Neural cell (in vitro differentiated cells): ENCODE measurements at regions not wholly inside any gene's neighbourhood (a gene's known extent, or its start where the extent isn't known, plus 50 kb on each side); places are given as distances from the start of the nearest gene placed in this dataset.

Experiments used
- H2AFZ ChIP-seq: fragments of 200-600, 300-800 bp; sonication (generic), shearing (Covaris generic); 2 replicates; pipeline ENCODE4 v1.6.0; 2014; ENCODE audit warnings: low read depth, mild to moderate bottlenecking, antibody characterized with exemption, low read length, moderate library complexity
- H3F3A ChIP-seq: fragments of 200-600 bp; shearing (Covaris generic); 2 replicates; pipeline ENCODE4 v1.6.1; 2016; ENCODE audit warnings: mild to moderate bottlenecking, moderate library complexity, mixed read lengths, antibody characterized with exemption, low read length; ENCODE audit not compliant: insufficient read depth, poor library complexity, severe bottlenecking
- H3K27ac ChIP-seq: fragments of 200-600, 300-800 bp; sonication (generic), shearing (Covaris generic); 2 replicates; pipeline ENCODE4 v1.5.1; 2014; ENCODE audit warnings: mild to moderate bottlenecking, low read length, moderate library complexity
- H3K27me3 ChIP-seq: fragments of 300-800, 200-600 bp; sonication (generic), shearing (Covaris generic); 2 replicates; pipeline ENCODE4 v1.6.0; 2014; ENCODE audit warnings: mild to moderate bottlenecking, low read depth, low read length, moderate library complexity; ENCODE audit not compliant: insufficient read depth
- H3K36me3 ChIP-seq: fragments of 300-800, 200-600 bp; sonication (generic), shearing (Covaris generic); 2 replicates; pipeline ENCODE4 v1.5.1; 2014; ENCODE audit warnings: mild to moderate bottlenecking, antibody characterized with exemption, low read length, moderate library complexity; ENCODE audit not compliant: insufficient read depth
- H3K4me2 ChIP-seq: fragments of 300-800, 200-600 bp; sonication (generic), shearing (Covaris generic); 2 replicates; pipeline ENCODE4 v1.6.0; 2014; ENCODE audit warnings: mild to moderate bottlenecking, low read length
- H3K4me3 ChIP-seq: fragments of 300-800, 200-600 bp; sonication (generic), shearing (Covaris generic); 2 replicates; pipeline ENCODE4 v1.5.1; 2014; ENCODE audit warnings: mild to moderate bottlenecking, low read length, moderate library complexity
- H3K79me2 ChIP-seq: fragments of 200-600 bp; shearing (Covaris generic); replicated peaks from 2 replicates; pipeline ENCODE4 v1.6.0; 2014; ENCODE audit warnings: mild to moderate bottlenecking, low read length, moderate library complexity; ENCODE audit not compliant: insufficient read depth
- H3K9ac ChIP-seq: fragments of 300-800, 200-600 bp; sonication (generic), shearing (Covaris generic); 2 replicates; pipeline ENCODE4 v1.6.1; 2016; ENCODE audit warnings: mild to moderate bottlenecking, low read length, mixed read lengths
- H3K9me2 ChIP-seq: fragments of 200-600 bp; shearing (Covaris generic); 2 replicates; pipeline ENCODE4 v1.6.1; 2016; ENCODE audit warnings: mild to moderate bottlenecking, low read length, mixed read lengths; ENCODE audit not compliant: insufficient read depth
- H3K9me3 ChIP-seq: fragments of 200-600, 300-800 bp; sonication (generic), shearing (Covaris generic); 2 replicates; pipeline ENCODE4 v1.6.1; 2016; ENCODE audit warnings: mild to moderate bottlenecking, mixed run types, low read length, moderate library complexity, mixed read lengths
- H4K20me1 ChIP-seq: fragments of 200-600 bp; shearing (Covaris generic); 2 replicates; pipeline ENCODE4 v1.6.1; 2016; ENCODE audit warnings: mild to moderate bottlenecking, mixed run types; ENCODE audit not compliant: insufficient read depth
- EP300 ChIP-seq: fragments of 450-650 bp; conservative IDR thresholded peaks from 2 replicates; pipeline ENCODE4 v1.6.1; 2014; ENCODE audit warnings: antibody characterized with exemption, mild to moderate bottlenecking, moderate library complexity; ENCODE audit not compliant: poor library complexity, severe bottlenecking
- EZH2 ChIP-seq: fragments of 200-600, 300-800 bp; shearing (Covaris generic), sonication (generic); IDR thresholded peaks from 2 replicates; pipeline ENCODE4 v1.6.1; 2014; ENCODE audit warnings: antibody characterized with exemption, low read length, borderline replicate concordance, mild to moderate bottlenecking; ENCODE audit not compliant: insufficient read depth, poor library complexity, severe bottlenecking
- MXI1 ChIP-seq: fragments of 450-650 bp; conservative IDR thresholded peaks from 2 replicates; pipeline ENCODE4 v1.6.1; 2014; ENCODE audit warnings: antibody characterized with exemption, mild to moderate bottlenecking; ENCODE audit not compliant: poor library complexity, severe bottlenecking
- POLR2AphosphoS5 ChIP-seq: IDR thresholded peaks from 2 replicates; pipeline ENCODE4 v1.6.1; 2012
- RAD21 ChIP-seq: fragments of 450-650 bp; conservative IDR thresholded peaks from 2 replicates; pipeline ENCODE4 v1.6.1; 2014; ENCODE audit warnings: antibody characterized with exemption, mild to moderate bottlenecking, moderate library complexity
- SMC3 ChIP-seq: fragments of 450-650 bp; conservative IDR thresholded peaks from 2 replicates; pipeline ENCODE4 v1.6.1; 2014; ENCODE audit warnings: antibody characterized with exemption, mild to moderate bottlenecking, moderate library complexity; ENCODE audit not compliant: poor library complexity
- TAF1 ChIP-seq: IDR thresholded peaks from 2 replicates; pipeline ENCODE4 v1.6.1; 2012; ENCODE audit warnings: low read depth
- TF ChIP-seq, protein P1 (sequence below): IDR thresholded peaks from 2 replicates; pipeline ENCODE4 v1.6.1; 2012; ENCODE audit warnings: borderline replicate concordance
- TF ChIP-seq, protein P2 (sequence below): fragments of 450-650 bp; IDR thresholded peaks from 2 replicates; pipeline ENCODE4 v1.5.1; 2014; ENCODE audit warnings: antibody characterized with exemption, mild to moderate bottlenecking, moderate library complexity; ENCODE audit not compliant: poor library complexity, severe bottlenecking

DNA sequence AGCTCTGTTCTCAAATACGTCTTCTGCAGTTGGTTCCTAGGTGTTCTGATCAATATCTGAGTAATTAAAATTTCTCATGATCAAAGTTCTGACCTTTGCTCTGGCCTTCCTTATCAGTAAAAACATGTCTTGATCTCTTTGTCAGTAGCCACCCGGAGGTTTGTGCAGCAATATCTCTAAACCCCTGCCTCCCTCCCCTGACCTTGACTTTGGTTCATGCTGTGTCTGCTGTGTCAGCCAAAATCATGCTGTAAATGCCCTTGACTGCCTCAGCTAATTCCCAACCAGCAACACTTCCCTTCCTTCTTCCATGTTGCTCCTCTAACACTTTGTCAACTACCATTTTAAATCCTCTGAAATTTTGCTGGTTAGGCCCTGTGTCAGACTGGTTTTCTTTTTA lies 424.7 kb downstream of the FAM181B start:
- Histone ChIP-seq H3K4me2 (no peak overlapping the region), H3K9ac (no peak overlapping the region), H3K79me2 (no peaks in the 10 kb centered on the region), H3K36me3 (no peaks in the 10 kb centered on the region), H3K27ac (no peak overlapping the region), H3K27me3 (no peaks in the 10 kb centered on the region), H3K9me3 (no peaks in the 10 kb centered on the region), H3F3A (no peaks in the 10 kb centered on the region), H2AFZ (no peak overlapping the region), H3K9me2 (no peaks in the 10 kb centered on the region), H4K20me1 (no peaks in the 10 kb centered on the region), H3K4me3 (no peak overlapping the region)
- no peak for TF ChIP-seq TAF1
- TF ChIP-seq SMC3 = no peak
- no peak for TF ChIP-seq EP300
- TF ChIP-seq, protein P1, sequence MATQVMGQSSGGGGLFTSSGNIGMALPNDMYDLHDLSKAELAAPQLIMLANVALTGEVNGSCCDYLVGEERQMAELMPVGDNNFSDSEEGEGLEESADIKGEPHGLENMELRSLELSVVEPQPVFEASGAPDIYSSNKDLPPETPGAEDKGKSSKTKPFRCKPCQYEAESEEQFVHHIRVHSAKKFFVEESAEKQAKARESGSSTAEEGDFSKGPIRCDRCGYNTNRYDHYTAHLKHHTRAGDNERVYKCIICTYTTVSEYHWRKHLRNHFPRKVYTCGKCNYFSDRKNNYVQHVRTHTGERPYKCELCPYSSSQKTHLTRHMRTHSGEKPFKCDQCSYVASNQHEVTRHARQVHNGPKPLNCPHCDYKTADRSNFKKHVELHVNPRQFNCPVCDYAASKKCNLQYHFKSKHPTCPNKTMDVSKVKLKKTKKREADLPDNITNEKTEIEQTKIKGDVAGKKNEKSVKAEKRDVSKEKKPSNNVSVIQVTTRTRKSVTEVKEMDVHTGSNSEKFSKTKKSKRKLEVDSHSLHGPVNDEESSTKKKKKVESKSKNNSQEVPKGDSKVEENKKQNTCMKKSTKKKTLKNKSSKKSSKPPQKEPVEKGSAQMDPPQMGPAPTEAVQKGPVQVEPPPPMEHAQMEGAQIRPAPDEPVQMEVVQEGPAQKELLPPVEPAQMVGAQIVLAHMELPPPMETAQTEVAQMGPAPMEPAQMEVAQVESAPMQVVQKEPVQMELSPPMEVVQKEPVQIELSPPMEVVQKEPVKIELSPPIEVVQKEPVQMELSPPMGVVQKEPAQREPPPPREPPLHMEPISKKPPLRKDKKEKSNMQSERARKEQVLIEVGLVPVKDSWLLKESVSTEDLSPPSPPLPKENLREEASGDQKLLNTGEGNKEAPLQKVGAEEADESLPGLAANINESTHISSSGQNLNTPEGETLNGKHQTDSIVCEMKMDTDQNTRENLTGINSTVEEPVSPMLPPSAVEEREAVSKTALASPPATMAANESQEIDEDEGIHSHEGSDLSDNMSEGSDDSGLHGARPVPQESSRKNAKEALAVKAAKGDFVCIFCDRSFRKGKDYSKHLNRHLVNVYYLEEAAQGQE = no peak
- TF ChIP-seq MXI1 = no peak
- no peak for TF ChIP-seq EZH2
- no peak for TF ChIP-seq POLR2AphosphoS5
- TF ChIP-seq RAD21 = no peak
- TF ChIP-seq, protein P2, sequence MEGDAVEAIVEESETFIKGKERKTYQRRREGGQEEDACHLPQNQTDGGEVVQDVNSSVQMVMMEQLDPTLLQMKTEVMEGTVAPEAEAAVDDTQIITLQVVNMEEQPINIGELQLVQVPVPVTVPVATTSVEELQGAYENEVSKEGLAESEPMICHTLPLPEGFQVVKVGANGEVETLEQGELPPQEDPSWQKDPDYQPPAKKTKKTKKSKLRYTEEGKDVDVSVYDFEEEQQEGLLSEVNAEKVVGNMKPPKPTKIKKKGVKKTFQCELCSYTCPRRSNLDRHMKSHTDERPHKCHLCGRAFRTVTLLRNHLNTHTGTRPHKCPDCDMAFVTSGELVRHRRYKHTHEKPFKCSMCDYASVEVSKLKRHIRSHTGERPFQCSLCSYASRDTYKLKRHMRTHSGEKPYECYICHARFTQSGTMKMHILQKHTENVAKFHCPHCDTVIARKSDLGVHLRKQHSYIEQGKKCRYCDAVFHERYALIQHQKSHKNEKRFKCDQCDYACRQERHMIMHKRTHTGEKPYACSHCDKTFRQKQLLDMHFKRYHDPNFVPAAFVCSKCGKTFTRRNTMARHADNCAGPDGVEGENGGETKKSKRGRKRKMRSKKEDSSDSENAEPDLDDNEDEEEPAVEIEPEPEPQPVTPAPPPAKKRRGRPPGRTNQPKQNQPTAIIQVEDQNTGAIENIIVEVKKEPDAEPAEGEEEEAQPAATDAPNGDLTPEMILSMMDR = no peak

DNA sequence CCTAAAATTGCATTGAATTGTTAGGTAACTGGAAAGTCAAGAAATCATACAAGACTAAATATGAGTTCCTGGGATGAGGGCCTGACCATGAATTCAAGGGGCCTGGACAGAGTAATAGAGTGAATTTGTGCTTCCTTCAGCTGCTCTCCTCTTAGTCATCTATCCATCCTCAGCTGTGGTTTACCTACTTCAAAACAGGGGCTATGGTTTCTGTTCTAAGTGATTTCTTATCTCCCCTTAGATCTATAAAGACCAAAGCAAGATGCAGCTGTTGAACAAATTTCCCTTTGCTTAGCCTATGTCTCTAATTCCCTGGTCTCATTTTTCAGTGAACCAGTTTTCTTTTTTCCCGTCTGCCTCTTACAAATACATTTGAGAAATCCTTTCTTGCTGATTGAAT lies 428.5 kb downstream of the FAM181B start:
- no peak overlapping the region for H3K4me3 ChIP-seq
- no peak overlapping the region for H2AFZ ChIP-seq
- TF ChIP-seq, protein P1 = no peak
- TF ChIP-seq TAF1 (no peak), EZH2 (no peak), RAD21 (no peak), SMC3 (no peak), EP300 (no peak), MXI1 (no peak), POLR2AphosphoS5 (no peak)
- TF ChIP-seq, protein P2 = no peak
- H3F3A ChIP-seq = no peaks in the 10 kb centered on the region
- H4K20me1 ChIP-seq = no peaks in the 10 kb centered on the region
- H3K9ac ChIP-seq = no peak overlapping the region
- no peak overlapping the region for H3K4me2 ChIP-seq
- no peak overlapping the region for H3K27ac ChIP-seq
- H3K27me3 ChIP-seq = no peaks in the 10 kb centered on the region
- no peaks in the 10 kb centered on the region for H3K36me3 ChIP-seq
- H3K79me2 ChIP-seq = no peaks in the 10 kb centered on the region
- H3K9me2 ChIP-seq = no peaks in the 10 kb centered on the region
- no peaks in the 10 kb centered on the region for H3K9me3 ChIP-seq
